ENCODE measurements at regions not wholly inside any gene's neighbourhood (a gene's known extent, or its start where the extent isn't known, plus 50 kb on each side); places are given as distances from the start of the nearest gene placed in this dataset.
"Not testable (repeated sequence)": the region's sequence is repeated elsewhere in the genome, so short reads cannot be mapped to it uniquely, and the experiment has no call there.

DNA sequence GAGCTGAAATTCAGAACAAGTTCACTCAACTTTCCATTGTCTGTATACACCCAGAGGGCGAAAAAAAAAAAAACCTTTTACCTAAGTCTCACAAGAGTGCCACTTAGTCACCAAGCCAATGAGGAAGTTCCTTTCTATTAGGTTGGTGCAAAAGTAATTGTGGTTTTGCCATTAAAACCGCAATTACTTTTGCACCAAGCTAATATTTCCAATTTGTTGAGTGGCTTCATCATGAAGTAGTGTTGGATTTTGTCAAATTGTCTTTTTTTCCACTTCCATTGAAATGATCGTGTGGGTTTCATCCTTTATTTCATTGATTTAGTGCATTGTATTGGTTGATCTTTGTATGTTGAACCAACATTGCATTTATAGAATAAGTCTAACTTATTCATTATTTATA lies 253.9 kb downstream of the ZIC4 start:
- no peak for DNase-seq

DNA sequence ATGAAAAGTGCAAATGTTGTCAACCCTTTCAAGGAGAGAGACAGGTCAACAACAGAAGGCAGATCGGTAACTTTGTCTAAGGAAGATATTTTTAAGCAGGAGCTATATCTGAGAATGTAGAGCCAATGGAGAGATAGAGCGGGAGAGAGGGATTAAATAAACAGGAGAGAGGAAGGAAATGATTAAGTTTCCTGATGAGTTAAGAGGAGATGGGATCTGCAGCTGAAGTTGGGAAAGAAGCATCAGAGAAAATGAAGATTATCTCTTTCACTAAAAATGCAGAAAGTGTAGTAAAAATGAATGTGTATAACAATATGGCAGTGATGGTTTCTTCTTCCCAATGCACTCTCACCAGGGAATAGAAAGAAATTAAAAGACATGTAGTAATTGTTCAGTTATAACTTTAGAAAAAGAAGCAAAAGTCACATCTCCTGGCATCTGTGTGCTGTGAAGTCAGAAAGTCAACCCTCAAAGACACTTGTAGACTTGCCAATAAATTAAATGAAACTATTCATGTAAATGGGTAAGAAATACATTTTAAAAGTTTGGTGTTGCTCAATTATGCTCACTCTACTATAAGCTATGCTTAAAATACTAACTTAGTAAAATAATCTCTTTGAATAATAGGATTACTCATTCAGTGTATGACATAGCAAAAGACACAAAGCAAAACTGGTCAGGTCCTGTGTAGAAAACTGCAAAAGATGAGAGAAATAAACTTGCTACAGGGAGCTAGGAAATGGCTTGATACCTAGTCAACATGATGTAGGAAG lies 264.6 kb downstream of the ZIC4 start:
- DNase-seq: no peak

DNA sequence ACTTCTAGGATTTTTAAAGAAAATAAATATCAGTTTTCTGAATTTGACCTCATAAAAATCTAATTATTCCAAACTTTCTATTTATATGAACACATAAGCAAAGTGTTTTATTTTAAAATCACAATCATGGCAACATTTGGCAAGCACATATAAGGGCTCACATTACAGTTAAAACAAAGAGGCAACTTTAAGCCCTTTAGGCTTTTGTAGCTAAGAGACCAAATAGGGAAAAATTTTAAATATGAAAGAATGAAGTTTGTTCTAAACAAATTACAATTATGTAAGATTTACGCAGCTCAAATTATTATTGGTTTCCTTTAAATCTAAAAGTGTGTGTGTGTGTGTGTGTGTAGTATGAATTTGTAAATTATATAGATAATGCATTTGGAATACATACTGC lies 267.0 kb downstream of the ZIC4 start:
- no peak for DNase-seq

DNA sequence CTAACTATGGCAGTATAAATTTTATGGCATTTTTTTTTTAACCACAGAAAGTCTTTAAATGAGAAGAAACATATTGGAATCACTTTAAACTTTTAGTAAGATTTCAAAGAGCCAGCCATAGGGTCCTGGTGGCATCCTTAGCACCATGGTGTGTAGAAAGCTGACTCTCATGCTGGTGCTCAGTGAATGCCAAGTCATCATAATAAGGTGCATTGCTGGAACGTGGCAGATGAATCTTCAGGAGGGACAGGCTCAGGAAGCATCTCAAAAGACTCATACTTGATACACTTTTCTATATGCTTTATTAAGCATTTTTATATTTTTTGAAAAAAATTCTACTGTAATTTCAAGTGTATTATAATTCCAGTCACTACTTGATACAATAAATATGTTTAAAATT lies 274.2 kb downstream of the ZIC4 start:
- DNase-seq: no peak

DNA sequence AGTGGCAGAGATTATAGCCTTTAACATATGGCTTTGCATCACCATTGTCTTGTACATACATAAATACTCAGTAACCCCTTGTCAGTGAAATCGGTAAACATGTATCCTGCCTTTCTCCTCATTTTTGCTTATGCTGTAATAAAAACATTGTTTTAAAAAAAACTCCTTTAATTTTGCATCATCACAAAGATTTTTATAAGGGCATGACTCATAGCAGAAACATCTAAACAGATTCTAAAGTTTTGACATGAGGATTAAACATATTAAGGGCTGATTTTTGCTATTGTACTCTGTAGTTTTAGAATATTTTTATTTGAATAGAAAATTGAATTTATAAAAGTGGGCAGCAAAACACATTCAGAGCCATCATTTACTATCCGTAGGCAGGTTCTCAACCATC lies 275.9 kb downstream of the ZIC4 start:
- DNase-seq: no peak

DNA sequence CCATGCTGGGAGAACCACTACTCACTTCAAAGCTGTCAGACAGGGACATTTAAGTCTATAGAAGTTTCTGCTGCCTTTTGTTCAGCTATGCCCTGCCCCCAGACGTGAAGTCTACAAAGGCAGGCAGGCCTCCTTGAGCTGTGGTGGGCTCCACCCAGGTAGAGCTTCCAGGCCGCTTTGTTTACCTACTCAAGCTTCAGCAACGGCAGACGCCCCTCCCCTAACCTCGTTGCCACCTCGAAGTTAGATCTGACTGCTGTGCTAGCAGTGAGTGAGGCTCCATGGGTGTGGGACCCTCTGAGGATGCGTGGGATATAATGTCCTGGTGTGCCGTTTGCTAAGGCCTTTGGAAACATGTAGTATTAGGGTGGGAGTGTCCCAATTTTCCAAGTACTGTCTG lies 276.7 kb downstream of the ZIC4 start:
- DNase-seq: no peak

DNA sequence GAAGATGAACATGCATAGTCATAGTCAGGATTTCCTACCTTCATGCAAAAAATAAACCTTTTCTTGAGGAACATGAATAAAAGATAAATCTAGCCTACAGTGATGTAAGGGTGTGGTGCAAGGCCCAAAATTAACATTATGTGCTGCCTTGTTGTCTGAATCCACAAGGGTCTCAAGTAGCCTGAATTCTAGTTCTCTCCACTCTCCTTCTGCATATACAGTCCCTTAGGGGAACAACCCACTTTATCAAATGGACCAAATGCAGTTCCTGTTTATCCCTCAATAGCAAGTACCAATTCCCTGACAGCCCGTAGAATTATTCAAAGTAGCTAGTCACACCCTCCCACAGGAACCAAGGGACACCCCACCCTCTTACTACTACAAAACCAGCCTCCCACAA lies 284.0 kb downstream of the ZIC4 start:
- DNase-seq: no peak

DNA sequence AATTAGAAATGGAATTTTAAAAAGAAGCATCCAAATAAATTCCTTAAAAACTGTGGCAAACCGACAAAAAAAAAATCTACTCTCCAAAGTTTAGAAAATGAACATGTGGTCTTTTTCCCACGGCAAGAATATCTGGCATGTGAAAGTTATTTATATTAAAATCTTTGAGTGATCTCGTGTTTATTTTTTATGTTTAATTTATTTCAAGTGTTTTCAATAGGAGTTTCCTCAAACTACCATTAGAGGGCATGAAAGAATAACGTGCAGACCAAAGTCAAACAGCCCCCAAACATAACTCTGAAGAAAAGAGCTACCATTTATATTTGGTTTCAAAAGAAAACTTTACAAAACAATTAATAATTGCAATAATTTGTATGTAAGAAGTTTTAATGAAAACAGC lies 286.4 kb downstream of the ZIC4 start:
- no peak for DNase-seq

DNA sequence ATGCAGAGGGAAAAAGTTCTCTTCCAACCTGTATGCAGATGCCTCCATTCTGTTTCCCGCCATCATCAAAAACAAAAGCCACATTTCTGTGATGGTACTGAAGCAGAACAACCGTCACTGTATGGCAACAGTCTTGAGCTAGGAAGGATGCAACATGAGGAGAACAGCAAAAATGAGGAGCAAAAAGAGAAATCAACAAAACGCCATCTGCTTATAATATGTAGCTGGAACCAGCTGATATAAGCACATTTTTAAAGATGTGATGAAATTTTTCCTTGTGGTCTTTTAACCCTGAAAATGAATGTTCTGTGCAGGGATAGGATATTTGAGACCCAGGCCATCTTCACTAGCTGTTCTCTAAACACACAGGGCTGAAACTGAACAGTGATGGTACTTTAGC lies 287.0 kb downstream of the ZIC4 start:
- no peak for DNase-seq

DNA sequence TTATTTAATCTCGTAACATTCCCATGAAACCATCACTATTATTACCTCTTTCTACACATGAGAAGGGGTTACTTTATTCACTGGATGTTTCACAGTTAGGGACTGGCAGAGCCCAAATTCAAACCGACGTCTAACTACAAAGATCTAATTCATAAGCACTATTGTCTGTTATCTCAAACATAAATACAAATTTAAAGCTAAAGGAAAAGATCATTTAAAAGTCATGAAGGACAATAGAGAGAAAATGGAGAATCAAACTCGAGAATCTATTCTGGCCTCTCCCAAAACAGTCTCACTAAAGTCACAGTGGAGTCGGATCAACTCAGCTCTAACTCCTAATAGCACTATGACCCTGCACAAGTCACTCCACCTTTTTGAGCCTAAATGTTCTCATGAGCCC lies 287.7 kb downstream of the ZIC4 start:
- no peak for DNase-seq

DNA sequence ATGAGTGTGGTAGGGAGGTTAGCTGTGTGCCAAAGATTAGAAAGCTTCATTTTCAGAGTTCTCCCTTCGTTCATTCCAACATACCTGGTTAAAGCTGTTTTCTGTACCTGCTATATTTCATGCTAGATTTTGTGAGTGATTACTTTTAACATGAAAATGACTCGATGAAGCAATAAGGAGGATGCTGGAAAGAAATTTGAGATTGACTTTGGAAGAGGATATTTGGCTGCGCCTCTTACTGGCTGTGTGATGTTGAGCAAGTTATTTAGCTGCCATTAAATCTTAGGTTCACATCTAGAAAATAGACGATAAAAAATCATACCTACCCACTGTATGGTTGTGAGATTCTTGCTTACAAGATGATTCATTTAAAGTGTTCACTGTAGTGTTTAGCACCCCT lies 288.7 kb downstream of the ZIC4 start:
- no peak for DNase-seq

DNA sequence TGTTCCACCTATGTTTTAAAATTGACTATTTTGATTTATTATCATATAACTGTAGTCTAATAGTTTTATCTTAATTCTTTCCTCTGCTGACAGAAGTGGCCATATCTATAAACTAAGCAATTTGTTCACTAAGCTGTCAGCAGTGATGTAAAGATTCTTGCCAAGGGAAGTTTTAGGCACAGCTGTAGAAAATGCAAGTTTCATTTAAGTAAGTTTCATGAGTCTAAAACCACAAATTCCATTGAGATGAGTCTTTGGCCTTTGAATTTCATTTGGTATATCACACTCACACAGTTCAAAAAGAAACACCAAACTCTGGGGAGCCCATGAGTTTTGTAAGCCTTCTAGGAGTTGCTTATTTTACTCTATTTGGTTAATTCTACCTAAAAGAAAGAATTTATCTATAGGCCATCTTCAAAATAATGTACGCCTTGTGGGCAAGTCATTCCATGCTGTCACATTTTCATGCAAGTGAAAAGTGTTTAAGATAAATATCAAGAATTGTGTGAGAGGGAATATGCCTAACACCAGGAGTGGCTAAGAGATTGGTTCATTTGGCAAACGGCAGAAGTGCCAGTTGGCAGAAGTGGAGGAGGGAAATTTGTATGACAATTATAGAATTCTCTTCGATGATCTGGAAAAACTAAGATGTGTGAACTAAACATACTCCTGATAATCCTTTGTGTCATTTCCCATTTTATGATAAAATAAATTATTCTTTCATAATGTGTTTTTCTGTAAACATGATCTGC lies 292.9 kb downstream of the ZIC4 start:
- DNase-seq: no peak

DNA sequence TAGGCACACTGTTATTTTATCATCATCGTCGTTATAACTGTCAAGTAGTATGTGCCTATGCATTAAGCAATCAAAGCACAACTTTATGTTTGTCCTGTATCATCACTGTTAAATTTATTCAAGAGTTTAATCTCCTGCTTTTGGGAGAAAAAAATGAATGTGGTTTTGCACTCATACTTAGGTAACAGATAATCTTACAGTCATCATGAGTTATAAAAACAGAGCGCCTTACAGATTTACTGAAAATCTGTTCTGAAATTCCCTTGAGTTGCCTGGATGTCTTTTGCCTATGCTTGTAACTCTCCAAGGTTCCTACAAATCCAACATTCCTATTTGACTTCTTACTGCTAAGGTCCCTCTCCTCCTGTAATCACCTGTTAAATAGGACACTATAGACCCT lies 307.3 kb downstream of the ZIC4 start:
- no peak for DNase-seq

DNA sequence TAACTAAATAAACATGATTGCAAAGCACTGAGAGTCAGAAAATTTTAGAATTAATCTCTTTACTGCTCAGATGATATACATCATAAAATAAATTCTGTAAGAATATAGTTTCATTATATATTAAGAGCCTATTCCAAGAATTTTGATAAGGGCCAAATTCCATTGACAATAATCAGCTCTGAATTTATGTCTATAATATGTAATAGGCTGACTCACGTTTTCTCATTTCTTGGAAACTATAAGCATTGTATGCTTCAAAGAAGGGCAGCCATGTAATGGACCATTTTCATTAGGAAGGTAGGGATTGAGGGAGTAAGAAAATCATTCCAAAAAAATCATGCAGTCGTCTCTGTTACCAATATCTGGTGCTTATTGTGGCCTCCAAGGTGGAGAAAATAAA lies 315.9 kb downstream of the ZIC4 start:
- no peak for DNase-seq

DNA sequence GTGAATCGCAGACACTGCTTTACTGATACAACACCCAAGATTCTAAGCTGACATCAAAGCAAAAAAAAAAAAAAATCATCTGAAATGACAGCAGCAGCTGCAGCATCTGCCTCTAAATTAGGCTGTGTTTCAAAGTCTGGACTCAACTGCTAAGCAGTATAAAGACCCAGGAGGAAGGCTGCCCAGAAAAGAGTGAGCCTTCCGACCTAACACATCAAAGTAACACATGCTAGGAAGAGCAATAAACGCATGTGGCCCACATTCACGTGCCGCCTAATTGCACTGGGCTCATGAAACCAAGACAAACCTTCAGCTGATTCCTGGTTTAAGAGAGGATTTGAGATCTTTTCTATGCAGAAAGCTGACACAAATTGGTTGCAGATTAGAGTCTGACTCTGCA lies 317.1 kb downstream of the ZIC4 start:
- DNase-seq: no peak

DNA sequence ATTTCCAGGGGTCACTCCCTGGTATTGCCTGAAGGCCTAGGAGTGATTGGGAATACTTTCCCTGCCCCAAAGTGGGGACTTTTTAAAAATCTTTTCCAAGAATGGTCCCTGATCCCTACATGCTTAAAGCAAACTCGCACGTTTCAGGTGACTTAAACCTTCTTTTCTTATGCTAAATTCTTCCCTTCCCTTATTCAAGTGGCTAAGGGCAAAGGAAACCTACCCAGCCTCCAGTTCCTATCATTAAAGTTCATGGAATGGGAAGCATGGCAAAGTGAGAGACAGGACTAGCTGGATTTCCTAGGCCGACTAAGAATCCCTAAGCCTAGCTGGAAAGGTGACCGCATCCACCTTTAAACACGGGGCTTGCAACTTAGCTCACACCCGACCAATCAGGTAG lies 346.8 kb downstream of the ZIC4 start:
- DNase-seq: not testable (repeated sequence)

DNA sequence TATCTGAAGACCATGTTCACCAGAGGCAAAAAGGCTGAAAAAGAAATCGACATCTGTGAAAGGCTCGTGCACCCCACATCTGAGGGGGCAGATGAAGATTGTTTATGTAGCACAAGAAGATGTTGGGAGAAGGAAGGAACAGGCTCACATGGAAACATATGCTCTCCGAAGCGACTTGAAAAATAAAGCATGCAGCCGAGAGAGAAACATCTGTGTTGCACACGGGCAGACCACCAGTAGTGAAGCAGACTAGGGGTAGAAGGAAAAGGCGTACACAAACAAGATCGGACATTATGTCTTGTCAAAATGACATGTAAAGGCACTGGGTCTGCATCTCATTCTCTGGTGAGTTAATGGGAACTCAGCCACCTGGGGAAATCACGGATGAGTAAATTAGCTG lies 356.5 kb downstream of the ZIC4 start:
- no peak for DNase-seq

DNA sequence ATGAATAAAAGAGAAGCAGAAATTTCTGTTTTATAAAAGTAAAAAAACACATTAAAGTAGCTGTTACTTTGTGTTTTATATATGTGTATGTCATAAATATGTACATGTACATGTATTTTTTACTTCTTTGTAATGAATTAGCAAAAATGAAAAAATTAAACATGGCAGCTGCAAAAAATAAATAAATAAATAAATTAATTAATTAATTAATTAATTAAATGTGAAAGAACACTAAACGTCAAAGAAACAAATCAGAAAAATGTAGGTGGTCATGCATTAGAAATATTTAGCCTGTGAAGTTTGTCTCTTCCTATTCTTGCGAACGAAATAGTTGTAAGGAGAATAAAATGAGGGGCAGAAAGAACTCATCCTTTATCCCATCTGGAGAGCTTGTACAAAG lies 357.0 kb downstream of the ZIC4 start:
- DNase-seq: no peak

DNA sequence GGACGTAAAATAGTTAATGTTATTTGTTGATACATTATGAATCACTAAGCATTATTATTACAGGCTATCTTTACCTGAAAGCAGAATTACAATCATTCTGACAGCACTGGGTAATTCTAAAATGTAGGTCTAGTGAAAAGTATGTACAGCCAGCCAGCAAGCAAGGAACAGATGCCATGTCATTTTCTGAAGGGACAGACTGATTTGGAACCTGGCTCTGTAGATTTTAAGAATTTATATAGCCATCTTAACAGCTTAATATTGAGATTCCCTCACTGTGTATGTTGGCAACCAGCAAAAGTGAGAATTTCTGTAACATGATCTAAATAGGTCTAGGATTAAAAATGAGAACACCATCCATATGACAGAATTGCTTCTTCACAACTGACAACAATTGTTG lies 359.4 kb downstream of the ZIC4 start:
- DNase-seq: no peak

DNA sequence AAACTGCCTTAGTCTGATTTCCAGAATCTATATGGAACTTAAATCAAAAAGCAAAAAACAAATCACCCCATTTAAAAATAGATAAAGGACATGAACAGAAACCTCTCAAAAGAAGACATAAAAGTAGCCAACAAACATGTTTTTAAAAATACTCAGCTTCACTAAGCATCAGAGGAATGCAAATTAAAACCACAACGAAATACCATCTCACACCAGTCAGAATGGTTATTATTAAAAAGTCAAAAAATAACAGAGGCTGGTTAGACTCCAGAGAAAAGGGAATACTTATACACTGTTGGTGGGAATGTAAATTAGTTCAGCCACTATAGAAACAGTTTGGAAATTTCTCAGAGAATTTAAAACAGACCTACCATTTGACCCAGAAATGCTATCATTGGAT lies 367.9 kb downstream of the ZIC4 start:
- no peak for DNase-seq

DNA sequence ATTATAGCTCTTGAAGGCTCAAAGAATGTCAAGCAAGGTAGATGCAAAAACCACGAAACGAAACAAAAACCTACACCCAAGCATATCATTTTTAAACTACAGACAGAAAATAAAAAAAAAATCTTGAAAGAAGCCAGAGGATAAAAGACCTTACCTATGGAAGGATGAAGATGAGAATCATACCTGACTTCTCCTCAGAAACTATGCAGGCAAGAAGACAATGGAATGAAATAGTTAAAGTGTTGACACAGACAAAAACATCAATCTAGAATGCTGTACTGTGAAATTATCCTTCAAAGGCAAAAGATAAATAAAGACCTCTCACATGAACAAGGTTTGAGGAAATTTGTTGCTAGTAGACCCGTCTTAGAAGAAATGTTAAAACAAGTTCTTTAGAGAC lies 372.0 kb downstream of the ZIC4 start:
- DNase-seq: no peak

DNA sequence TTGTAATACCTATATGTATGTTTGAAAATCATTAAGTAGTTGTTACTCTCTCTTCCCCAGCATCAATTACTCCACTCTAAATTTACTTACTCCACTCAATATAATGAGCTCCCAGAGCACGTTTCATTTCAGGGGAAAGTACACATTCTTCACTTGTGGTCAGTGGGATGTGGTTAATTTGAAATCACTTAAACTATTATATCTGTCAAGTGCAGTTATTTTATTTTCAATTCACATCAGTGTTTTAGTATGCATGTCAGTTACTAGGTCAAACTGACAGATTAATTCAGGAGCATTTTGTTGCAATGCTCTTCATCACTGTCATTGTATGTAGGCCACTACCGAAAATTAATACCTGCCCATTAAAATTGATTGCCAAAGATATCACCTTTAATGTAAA lies 376.1 kb downstream of the ZIC4 start:
- DNase-seq: no peak

DNA sequence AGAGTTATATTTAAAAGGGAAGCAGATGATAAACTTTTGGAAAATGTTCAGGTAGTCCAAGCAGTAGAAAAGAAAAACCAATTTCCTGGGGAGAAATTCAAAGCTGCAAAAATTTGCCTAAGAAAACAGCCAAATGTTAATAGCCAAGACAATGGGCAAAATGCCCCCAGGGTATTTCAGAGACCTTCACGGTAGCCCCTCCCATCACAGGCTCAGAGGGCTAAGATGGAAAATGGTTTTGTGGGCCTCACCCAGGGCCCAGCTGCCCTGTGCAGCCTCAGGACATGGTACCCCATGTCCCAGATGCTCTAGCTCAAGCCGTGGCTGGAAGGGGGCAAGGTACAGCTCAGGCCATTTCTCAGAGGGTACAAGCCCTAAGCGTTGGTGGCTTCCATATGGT lies 391.0 kb downstream of the ZIC4 start:
- DNase-seq: no peak

DNA sequence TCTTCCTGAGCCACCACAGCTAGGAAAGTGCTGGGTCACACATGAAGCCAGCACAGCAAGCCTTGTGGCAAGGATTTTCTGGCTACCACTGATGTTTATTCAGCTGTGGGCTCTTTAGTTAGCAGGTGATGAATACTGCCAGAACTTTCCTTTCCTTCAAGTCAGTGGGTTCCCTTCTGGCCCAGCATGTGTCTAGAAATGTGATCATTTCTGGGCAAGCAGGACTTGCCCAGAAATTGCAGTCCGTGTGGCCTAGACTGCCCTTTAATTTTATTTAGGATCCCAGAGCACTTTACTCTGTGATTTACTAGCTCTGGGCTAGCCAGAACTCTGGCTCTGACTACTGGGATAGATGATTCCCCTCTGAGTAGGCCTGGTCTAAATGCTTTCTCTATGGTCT lies 397.5 kb downstream of the ZIC4 start:
- no peak for DNase-seq

DNA sequence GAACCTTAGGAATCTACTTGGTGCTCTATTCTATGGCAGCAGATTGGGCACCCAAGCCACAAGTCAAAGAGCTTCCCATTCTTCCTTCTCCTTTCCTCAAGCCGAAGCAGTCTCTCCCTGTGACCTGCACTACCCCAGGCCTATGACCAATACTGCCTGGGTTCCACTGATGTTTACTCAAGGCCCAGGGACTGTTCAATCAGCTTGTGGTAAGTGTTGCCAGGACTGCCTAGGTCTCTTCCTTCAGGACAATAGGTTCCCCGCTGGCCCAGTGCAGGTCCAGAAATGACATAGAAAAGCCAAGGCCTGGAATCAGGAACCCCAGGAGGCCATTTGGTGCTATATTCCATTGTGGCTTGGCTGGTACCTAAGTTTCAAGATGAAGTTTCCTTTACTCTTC lies 397.9 kb downstream of the ZIC4 start:
- DNase-seq: no peak

Data from islet precursor cell (in vitro differentiated cells).